Hypothalamus (tissue), 51 donors: ENCODE measurements at regions not wholly inside any gene's neighbourhood (a gene's known extent, or its start where the extent isn't known, plus 50 kb on each side); places are given as distances from the start of the nearest gene placed in this dataset.
"Not testable (repeated sequence)": the region's sequence is repeated elsewhere in the genome, so short reads cannot be mapped to it uniquely, and the experiment has no call there.

Experiments used
- DNase-seq, 51 donors: peaks; one replicate each; lab custom pipeline; 2025; lab: John Stamatoyannopoulos, UW

GRCh38 chr1:125064029-125064428 is 3879.3 kb downstream of the SRGAP2C start:
- DNase-seq: peak in 1 of 51 donors; percentile 0

GRCh38 chr1:125064481-125064880 is 3879.7 kb downstream of the SRGAP2C start:
- peak in 1 of 51 donors; percentile 0 for DNase-seq

DNA sequence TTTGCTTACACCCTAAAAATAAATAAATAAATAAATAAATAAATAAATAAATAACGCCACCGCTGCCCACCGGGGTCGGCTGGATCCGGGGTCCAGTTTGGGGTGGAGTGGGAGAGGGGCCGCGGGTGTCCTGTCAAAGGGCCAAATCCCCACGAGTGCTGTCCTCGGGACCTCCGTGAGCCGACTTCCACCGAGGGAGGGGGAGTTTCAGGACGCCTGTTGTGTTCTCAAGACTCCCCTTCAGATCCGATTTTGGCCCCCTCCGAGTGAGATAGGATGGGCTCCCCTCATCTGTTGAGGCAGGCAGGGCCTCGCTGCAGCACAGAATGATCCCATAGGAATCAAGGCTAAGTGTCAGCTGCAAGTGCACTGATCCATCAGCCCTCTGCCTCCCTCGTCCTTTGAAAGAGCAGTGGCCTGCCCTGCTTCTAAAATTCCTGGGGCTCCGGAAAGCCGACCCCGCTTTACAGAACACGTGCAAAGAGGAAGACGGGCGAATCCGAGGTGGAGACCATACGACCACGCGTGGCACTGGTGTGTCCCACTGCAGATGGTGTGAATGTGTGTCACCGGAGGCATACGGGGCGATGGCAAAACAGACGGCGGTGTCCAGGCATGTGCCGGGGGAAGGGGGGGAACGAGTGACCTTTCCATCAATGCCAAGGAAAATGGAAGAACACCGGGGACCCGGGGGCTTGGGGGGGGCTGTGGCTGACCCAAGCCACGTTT is 3880.5 kb downstream of the SRGAP2C start:
- peak in 2 of 51 donors; percentile 0 for DNase-seq

- peak in 1 of 51 donors; percentile 0 for DNase-seq
Observed at GRCh38 chr1:125065821-125066180, 3881.0 kb downstream of the SRGAP2C start.

DNA sequence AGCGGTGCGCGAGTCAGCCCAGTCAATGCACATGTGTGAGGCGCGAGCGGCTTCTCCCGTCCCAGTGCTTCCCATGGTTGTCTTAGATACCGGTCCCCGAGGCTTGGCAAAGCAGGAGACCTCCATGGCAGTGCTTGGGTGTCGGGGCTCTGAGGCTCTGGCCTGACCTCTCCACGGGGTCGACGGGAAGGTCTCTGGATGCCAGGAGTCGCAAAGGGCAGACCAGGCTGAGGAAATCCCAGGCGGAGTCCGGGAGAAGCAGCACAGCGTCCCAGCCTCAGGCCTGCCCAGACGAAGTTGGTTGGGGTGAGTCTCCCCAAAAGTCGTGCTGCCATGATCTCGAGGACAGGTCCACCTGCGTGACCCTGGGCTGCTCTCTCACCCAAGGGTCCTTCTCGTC is 3881.6 kb downstream of the SRGAP2C start:
- peak in 3 of 51 donors; percentile 0 to 14 (median 0) for DNase-seq

DNA sequence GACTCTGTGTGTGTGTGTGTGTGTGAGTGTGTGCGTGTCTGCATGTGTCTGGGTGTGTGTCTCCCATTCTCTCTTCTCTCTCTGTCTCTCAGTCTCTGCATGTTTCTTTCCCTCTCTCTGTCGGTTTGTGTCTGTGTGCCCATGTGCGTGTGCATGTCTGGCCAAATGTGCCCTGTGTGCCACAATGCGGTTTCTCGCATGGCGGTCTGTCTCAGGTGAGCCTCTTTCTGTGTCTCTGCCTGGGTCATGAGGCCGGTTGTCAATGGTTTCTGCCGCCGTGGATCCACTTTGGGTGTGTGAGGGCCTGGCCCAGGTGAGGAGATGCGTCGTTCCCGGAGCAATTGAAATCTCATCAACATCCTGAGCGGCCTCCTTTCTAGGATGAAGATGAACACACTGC is 3882.1 kb downstream of the SRGAP2C start:
- not testable (repeated sequence) for DNase-seq

- no peak for DNase-seq
Observed at GRCh38 chr1:125080077-125080476, 3895.3 kb downstream of the SRGAP2C start.

DNA sequence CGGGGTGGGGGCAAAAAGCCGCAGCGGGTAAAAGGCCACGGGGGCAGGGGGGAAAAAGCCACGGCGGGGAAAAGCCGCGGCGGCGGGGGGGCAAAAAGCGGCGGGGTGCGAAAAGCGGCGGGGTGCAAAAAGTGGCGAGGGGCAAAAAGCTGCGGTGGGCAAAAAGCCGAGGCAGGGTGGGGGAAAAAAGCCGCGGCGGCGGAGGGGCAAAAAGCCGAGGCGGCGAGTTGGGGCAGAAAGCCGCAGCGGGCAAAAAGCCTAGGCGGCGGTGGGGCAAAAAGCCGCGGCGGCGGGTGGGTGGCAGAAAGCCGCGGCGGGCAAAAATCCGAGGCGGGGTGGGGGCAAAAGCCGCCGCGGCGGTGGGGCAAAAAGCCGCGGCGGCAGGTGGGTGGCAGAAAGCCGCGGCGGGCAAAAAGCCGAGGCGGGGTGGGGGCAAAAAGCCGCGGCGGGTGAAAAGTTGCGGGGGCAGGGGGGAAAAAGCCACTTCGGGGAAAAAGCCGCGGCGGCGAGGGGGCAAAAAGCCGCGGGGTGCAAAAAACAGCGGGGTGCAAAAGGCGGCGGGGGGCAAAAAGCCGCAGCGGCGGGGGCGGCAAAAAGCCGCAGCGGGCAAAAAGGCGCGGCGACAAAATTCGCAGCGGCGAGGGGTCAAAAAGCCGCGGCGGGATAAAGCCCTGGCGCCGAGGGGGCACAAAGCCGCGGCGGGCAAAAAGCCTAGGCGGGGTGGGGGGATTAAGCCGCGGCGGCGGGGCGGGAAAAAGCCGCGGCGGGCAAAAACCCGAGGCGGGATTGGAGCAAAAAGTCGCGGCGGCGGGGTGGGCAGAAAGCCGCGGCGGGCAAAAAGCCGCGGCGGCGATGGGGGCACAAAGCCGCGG is 3901.2 kb downstream of the SRGAP2C start:
- no peak for DNase-seq

GRCh38 chr1:125086611-125087010 is 3901.8 kb downstream of the SRGAP2C start:
- DNase-seq: no peak

- peak in 1 of 51 donors; percentile 0 for DNase-seq
Observed at GRCh38 chr1:125087247-125087646, 3902.5 kb downstream of the SRGAP2C start.

DNA sequence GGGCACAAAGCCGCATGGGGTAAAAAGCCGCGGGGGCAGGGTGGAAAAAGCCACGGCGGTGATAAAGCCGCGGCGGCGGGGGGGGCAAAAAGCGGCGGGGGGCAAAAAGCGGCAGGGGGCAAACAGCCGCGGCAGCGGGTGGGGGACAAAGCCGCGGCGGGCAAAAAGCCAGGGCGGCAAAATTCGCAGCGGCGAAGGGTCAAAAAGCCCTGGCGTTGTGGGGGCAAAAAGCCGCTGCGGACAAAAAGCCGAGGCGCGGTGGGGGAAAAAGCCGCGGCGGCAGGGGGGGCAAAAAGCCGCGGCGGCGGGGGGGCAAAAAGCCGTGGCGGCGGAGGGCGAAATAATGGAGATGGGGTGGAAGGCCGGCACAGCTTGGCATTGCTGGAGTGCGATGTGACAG is 3902.9 kb downstream of the SRGAP2C start:
- no peak for DNase-seq

GRCh38 chr1:125118147-125118993 is 3933.6 kb downstream of the SRGAP2C start:
- peak in 1 of 51 donors; percentile 0 for DNase-seq

DNA sequence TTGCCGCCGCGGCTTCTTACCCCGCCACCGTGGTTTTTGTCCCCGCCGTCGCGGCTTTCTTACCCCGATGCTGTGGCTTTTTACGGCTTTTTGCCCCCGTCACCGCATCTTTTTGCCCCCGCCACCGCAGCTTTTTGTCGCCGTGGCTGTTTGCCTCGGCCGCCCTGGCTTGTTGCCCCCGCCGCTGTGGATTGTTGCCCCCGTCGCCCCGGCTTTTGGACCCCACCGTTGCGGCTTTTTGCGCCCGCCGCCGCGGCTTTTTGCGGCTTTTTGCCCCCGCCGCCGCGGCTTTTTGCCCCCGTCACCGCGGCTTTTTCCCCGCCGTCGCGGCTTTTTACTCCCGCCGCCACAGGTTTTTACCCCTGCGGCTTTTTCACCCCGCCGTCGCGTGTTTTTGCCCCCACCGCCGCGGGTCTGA is 3934.3 kb downstream of the SRGAP2C start:
- peak in 1 of 51 donors; percentile 0 for DNase-seq

DNA sequence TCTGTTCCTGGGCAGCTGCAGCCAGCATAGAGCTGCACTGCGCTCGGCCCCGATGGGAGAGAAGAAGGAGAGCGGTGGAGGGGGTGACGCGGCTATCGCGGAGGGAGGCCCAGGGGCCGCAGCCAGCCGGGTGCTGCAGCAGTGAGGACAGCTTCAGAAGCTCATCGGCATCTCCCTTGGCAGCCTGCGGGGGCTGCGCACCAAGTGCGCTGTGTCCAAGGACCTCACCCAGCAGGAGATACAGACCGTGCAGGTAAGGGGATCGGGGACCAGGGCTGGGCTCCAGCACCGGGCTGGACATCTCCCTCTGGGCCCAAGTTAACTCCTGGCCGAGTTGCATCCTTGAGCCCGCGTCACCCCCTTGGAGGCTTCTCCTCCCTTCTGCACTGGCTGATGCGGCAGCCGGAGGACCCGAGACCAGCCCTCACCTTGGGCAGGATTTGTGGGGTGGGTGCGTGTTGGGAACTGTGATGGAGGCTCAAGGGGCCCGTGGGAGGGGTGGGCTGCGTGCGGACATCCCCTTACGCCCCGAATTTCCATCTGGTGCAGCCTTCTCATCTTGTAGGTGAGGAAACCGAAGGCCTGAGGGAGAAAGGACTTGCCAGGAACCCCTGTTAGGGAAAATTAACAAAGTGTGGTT is 3934.9 kb downstream of the SRGAP2C start:
- DNase-seq: peak in 2 of 51 donors; percentile 0

GRCh38 chr1:125122579-125122978 is 3937.8 kb downstream of the SRGAP2C start:
- DNase-seq: not testable (repeated sequence)
